ENCODE measurements at regions not wholly inside any gene's neighbourhood (a gene's known extent, or its start where the extent isn't known, plus 50 kb on each side); places are given as distances from the start of the nearest gene placed in this dataset.

- Histone ChIP-seq H3K27ac (ENCODE audit: extremely low read depth, low read depth, low read length) (no peak overlapping the region), H3K4me3 (ENCODE audit: low read depth, low read length) (no peak overlapping the region), H3K9me3 (ENCODE audit: control insufficient read depth, insufficient read depth, low read depth, low read length) (no peaks in the 10 kb centered on the region), H3K36me3 (ENCODE audit: control insufficient read depth in 2 of 2, insufficient read depth in 1 of 2, low read length in 2 of 2) (no peaks in the 10 kb centered on the region), H3K4me1 (ENCODE audit: control insufficient read depth, insufficient read depth, low read length) (no peaks in the 10 kb centered on the region)
- TF ChIP-seq INSM2 (tag by site-specific recombination; IDR thresholded peaks at IDR 0.05) (no peak), BCL6B (tag by site-specific recombination; IDR thresholded peaks at IDR 0.05) (no peak), GLI2 (tag by site-specific recombination; IDR thresholded peaks at IDR 0.05; ENCODE audit: borderline replicate concordance, low read depth) (no peak), ZSCAN30 (tag by site-specific recombination; IDR thresholded peaks at IDR 0.05) (no peak), ZNF174 (tag by site-specific recombination; IDR thresholded peaks at IDR 0.05) (no peak), ZNF707 (tag by site-specific recombination; IDR thresholded peaks at IDR 0.05) (no peak), ZNF426 (tag by site-specific recombination; IDR thresholded peaks at IDR 0.05) (no peak), ZEB2 (tag by site-specific recombination; IDR thresholded peaks at IDR 0.05) (no peak), SETDB1 (IDR thresholded peaks at IDR 0.05; ENCODE audit: insufficient read length, low read length) (no peak), ZNF175 (tag by site-specific recombination; IDR thresholded peaks at IDR 0.05) (no peak), ZNF501 (tag by site-specific recombination; IDR thresholded peaks at IDR 0.05) (no peak), ZNF623 (tag by site-specific recombination; IDR thresholded peaks at IDR 0.05) (no peak), TSHZ1 (tag by site-specific recombination; IDR thresholded peaks at IDR 0.05; ENCODE audit: borderline replicate concordance) (no peak), ZNF292 (tag by site-specific recombination; IDR thresholded peaks at IDR 0.05; ENCODE audit: borderline replicate concordance, low read depth) (no peak)
- POLR2A ChIA-PET: no interaction called here
- CTCF ChIA-PET: interaction anchor here (0.5 kb wide), 1 partner anchor 681 kb away, joined by 3 read pairs; no protein-coding TSS in a partner anchor
Observed at GRCh38 chr1:166378805-166379204, 212.0 kb upstream of the FAM78B start.

GRCh38 chr1:166379447-166379846, 212.6 kb upstream of the FAM78B start:
- no peaks in the 10 kb centered on the region for H3K4me1 ChIP-seq (ENCODE audit: control insufficient read depth, insufficient read depth, low read length)
- H3K4me3 ChIP-seq (ENCODE audit: low read depth, low read length): no peak overlapping the region
- ChIA-PET CTCF (interaction anchor here (0.5 kb wide), 1 partner anchor 680 kb away, joined by 3 read pairs; no protein-coding TSS in a partner anchor), POLR2A (no interaction called here)
- TF ChIP-seq ZNF623 (tag by site-specific recombination; IDR thresholded peaks at IDR 0.05) (no peak), AEBP2 (tag by site-specific recombination; IDR thresholded peaks at IDR 0.05; ENCODE audit: borderline replicate concordance) (no peak), ZNF777 (tag by site-specific recombination; IDR thresholded peaks at IDR 0.05; ENCODE audit: borderline replicate concordance) (no peak)
- H3K27ac ChIP-seq (ENCODE audit: extremely low read depth, low read depth, low read length): no peak overlapping the region
- no peaks in the 10 kb centered on the region for H3K9me3 ChIP-seq (ENCODE audit: control insufficient read depth, insufficient read depth, low read depth, low read length)
- no peaks in the 10 kb centered on the region for H3K36me3 ChIP-seq (ENCODE audit: control insufficient read depth in 2 of 2, insufficient read depth in 1 of 2, low read length in 2 of 2)
